ENCODE measurements at regions not wholly inside any gene's neighbourhood (a gene's known extent, or its start where the extent isn't known, plus 50 kb on each side); places are given as distances from the start of the nearest gene placed in this dataset.
A peak's percentile ranks its signal among the peaks of the same experiment; 100 is the strongest.
"Not testable (repeated sequence)": the region's sequence is repeated elsewhere in the genome, so short reads cannot be mapped to it uniquely, and the experiment has no call there.

- no peak for DNase-seq
These were observed 89.2 kb upstream of the STMND1 start for GRCh38 chr6:17012421-17013225.

- DNase-seq: no peak
These were observed 89.9 kb upstream of the STMND1 start for GRCh38 chr6:17011985-17012384.

- no peak for DNase-seq
These were observed 94.1 kb upstream of the STMND1 start for GRCh38 chr6:17007749-17008148.

- DNase-seq: no peak
These were observed 95.3 kb upstream of the STMND1 start for GRCh38 chr6:17006543-17006942.

- DNase-seq: no peak
These were observed 97.6 kb upstream of the STMND1 start for GRCh38 chr6:17004269-17004668.

GRCh38 chr6:17002123-17002522 is 99.7 kb upstream of the STMND1 start:
- DNase-seq: no peak

- DNase-seq: no peak
These were observed 100.7 kb upstream of the STMND1 start for GRCh38 chr6:17001188-17001587.

- no peak for DNase-seq
These were observed 102.1 kb upstream of the STMND1 start for GRCh38 chr6:16999491-17000436.

- no peak for DNase-seq
These were observed 103.4 kb upstream of the STMND1 start for GRCh38 chr6:16998461-16998860.

- no peak for DNase-seq
These were observed 106.2 kb upstream of the STMND1 start for GRCh38 chr6:16995511-16996250.

- no peak for DNase-seq
These were observed 108.5 kb upstream of the STMND1 start for GRCh38 chr6:16993396-16993795.

- DNase-seq: no peak
These were observed 109.7 kb upstream of the STMND1 start for GRCh38 chr6:16991981-16992629.

- not testable (repeated sequence) for DNase-seq
These were observed 111.9 kb upstream of the STMND1 start for GRCh38 chr6:16989976-16990375.

- DNase-seq: no peak
These were observed 112.5 kb upstream of the STMND1 start for GRCh38 chr6:16989382-16989781.

GRCh38 chr6:16987996-16988395 is 113.9 kb upstream of the STMND1 start:
- no peak for DNase-seq

GRCh38 chr6:16985513-16986284 is 116.2 kb upstream of the STMND1 start:
- DNase-seq: peak; percentile 44

GRCh38 chr6:16982807-16983206 is 119.0 kb upstream of the STMND1 start:
- peak; percentile 73 for DNase-seq

GRCh38 chr6:16979677-16980370 is 122.0 kb upstream of the STMND1 start:
- peak; percentile 64 for DNase-seq

- no peak for DNase-seq
These were observed 123.2 kb upstream of the STMND1 start for GRCh38 chr6:16978686-16979085.

GRCh38 chr6:16976385-16977183 is 125.3 kb upstream of the STMND1 start:
- no peak for DNase-seq

Measured in suppressor macrophage treated with lipopolysaccharide for 4 hours (primary cell).